ENCODE measurements at regions not wholly inside any gene's neighbourhood (a gene's known extent, or its start where the extent isn't known, plus 50 kb on each side); places are given as distances from the start of the nearest gene placed in this dataset.

DNA sequence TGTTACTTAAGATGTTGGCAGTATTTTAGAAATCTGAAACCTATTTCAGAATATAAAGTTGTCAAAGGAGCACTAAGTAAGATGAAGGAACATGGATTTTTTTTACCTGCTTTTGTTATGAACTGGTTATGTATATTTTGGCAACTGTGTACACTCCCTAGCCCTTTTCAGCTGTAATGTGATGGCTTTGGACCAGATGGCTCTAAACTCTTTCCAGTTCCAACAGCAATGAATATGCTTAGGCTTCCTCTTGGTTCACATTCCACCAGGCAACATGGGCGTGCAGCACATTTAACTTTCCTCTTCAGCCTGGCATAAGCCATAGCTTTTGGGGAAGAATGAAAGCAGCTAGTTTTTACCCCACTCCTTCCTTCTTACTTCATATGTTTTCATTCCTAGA lies 95.6 kb upstream of the ADAMTS5 start:
- no peak for TF ChIP-seq EZH2 (IDR thresholded peaks at IDR 0.05; ENCODE audit: insufficient read depth, low read length)
- TF ChIP-seq, protein P1, sequence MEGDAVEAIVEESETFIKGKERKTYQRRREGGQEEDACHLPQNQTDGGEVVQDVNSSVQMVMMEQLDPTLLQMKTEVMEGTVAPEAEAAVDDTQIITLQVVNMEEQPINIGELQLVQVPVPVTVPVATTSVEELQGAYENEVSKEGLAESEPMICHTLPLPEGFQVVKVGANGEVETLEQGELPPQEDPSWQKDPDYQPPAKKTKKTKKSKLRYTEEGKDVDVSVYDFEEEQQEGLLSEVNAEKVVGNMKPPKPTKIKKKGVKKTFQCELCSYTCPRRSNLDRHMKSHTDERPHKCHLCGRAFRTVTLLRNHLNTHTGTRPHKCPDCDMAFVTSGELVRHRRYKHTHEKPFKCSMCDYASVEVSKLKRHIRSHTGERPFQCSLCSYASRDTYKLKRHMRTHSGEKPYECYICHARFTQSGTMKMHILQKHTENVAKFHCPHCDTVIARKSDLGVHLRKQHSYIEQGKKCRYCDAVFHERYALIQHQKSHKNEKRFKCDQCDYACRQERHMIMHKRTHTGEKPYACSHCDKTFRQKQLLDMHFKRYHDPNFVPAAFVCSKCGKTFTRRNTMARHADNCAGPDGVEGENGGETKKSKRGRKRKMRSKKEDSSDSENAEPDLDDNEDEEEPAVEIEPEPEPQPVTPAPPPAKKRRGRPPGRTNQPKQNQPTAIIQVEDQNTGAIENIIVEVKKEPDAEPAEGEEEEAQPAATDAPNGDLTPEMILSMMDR (IDR thresholded peaks at IDR 0.05; ENCODE audit: insufficient read depth, low read depth, low read length): no peak
